Esophagus (tissue), 2 donors: ENCODE measurements at regions not wholly inside any gene's neighbourhood (a gene's known extent, or its start where the extent isn't known, plus 50 kb on each side); places are given as distances from the start of the nearest gene placed in this dataset.
"Not testable (repeated sequence)": the region's sequence is repeated elsewhere in the genome, so short reads cannot be mapped to it uniquely, and the experiment has no call there.

ENCODE experiments used
- H3K27ac ChIP-seq, 2 donors: one replicate each; pipeline ENCODE4 v1.5.1; 2013; ENCODE audit warnings: low read depth in 2 of 2, mild to moderate bottlenecking in 2 of 2, inconsistent platforms in 1 of 2, low read length in 1 of 2, moderate library complexity in 1 of 2
- H3K27me3 ChIP-seq, 2 donors: one replicate each; pipeline ENCODE4 v1.6.1; 2013; ENCODE audit warnings: low read length in 2 of 2, control low read depth in 1 of 2, mild to moderate bottlenecking in 1 of 2; ENCODE audit not compliant: insufficient read depth in 2 of 2, control insufficient read depth in 1 of 2
- H3K36me3 ChIP-seq, 2 donors: one replicate each; pipeline ENCODE4 v1.6.1; 2013; ENCODE audit warnings: low read length in 1 of 2; ENCODE audit not compliant: control insufficient read depth in 2 of 2, insufficient read depth in 2 of 2
- H3K4me1 ChIP-seq, 2 donors: one replicate each; pipeline ENCODE4 v1.6.1; 2013; ENCODE audit warnings: low read length in 1 of 2; ENCODE audit not compliant: control insufficient read depth in 2 of 2, insufficient read depth in 2 of 2
- H3K4me3 ChIP-seq, 2 donors: one replicate each; pipeline ENCODE4 v1.5.1; 2013; ENCODE audit warnings: low read length in 2 of 2, mild to moderate bottlenecking in 2 of 2, low read depth in 1 of 2, moderate library complexity in 1 of 2
- H3K9me3 ChIP-seq, 2 donors: one replicate each; pipeline ENCODE4 v1.6.1; 2013; ENCODE audit warnings: mild to moderate bottlenecking in 2 of 2, low read depth in 1 of 2, low read length in 1 of 2, moderate library complexity in 1 of 2; ENCODE audit not compliant: control insufficient read depth in 2 of 2, insufficient read depth in 1 of 2
- WGBS, 2 donors: extraction: QIAGEN DNeasy Blood & Tissue Kit; methylation state at CpG; one replicate each; pipeline ENCODE4 v1.1.7; 2013; 5-methylcytosine and 5-hydroxymethylcytosine counted together
- donor health status: healthy with polysubstance abuse.
- donor health status: Bipolar disorder and iron deficiency.

DNA sequence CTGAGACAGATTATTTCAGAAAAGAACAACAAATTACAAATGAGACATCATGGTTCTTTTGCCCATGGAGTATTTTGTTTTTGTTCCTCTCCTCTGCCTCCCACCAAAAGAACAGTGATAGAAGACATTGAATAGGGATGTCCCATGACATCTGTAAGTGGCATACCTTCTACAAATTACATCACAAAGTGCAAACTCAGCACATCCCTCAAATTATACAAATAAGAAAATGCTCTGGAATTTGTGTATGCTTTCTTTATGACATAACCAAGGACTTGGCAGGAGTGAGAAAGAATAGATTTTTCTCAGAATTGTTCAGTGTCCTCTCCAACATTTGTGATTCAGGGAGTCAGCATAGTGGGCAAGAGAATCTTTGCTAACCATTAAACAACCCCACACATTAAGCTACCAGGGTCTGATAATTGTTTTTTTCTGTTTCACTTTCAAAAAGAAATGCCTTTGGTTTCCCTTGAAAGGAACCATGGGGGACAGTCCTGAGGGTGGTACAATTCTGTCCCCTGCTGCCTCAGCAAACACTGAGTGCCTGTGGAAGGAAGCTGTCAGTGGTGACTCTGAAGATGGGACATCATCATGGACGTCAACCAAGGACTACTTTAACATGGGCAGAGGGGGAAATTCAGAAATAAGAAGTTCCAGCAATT is 430.3 kb downstream of the AASDHPPT start:
- H3K4me3 ChIP-seq = no peak overlapping the region
- WGBS, 2 donors = 50 to 67% methylated on average over 1 of the region's 1 CpG
- no peaks in the 10 kb centered on the region for H3K4me1 ChIP-seq
- no peaks in the 10 kb centered on the region for H3K9me3 ChIP-seq
- H3K27ac ChIP-seq = no peak overlapping the region
- H3K27me3 ChIP-seq = no peaks in the 10 kb centered on the region
- H3K36me3 ChIP-seq = no peaks in the 10 kb centered on the region

DNA sequence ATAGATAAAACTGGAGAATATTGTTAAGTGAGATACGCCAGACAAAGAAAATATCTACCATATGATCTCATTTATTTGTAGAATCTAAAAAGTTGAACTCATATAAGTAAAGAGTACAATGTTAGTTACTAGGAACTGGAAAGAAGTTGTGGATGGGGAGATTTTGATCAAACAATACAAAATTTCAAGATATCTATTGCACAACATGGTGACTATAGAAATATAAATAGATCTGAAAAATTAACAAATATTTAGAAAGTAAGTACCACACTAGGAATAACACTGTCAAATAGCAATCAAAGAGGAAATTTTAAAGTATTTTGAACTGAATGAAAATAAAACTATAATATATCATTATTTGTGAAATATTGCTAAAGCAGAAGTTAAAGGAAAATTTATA is 437.2 kb downstream of the AASDHPPT start:
- WGBS, 2 donors = 97 to 100% methylated on average over 1 of the region's 1 CpG
- Histone ChIP-seq H3K9me3 (no peaks in the 10 kb centered on the region), H3K36me3 (no peaks in the 10 kb centered on the region), H3K4me3 (no peak overlapping the region), H3K27ac (no peak overlapping the region), H3K27me3 (no peaks in the 10 kb centered on the region), H3K4me1 (no peaks in the 10 kb centered on the region)

DNA sequence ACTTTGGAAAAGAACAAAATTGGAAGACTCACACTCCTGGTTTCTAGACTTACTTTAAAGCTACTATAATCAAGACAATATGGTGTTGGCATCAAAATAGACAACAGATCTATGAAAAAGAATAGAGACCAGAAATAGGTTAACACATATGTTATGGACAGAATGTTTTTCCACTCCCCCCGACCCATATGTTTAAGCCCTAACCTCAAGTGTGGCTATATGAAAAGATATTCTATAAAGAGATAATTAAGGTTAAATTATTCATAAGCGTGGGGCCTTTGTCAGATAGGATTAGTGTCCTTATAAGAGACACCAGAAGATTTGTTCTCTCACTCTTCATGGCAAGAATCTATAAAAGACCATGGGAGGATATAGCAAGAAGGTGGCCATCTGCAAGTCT is 440.0 kb downstream of the AASDHPPT start:
- H3K36me3 ChIP-seq = no peaks in the 10 kb centered on the region
- H3K27ac ChIP-seq = no peak overlapping the region
- 80 to 83% methylated on average over 2 of the region's 2 CpGs for WGBS, 2 donors
- H3K9me3 ChIP-seq = no peaks in the 10 kb centered on the region
- H3K27me3 ChIP-seq = no peaks in the 10 kb centered on the region
- H3K4me3 ChIP-seq = no peak overlapping the region
- no peaks in the 10 kb centered on the region for H3K4me1 ChIP-seq

DNA sequence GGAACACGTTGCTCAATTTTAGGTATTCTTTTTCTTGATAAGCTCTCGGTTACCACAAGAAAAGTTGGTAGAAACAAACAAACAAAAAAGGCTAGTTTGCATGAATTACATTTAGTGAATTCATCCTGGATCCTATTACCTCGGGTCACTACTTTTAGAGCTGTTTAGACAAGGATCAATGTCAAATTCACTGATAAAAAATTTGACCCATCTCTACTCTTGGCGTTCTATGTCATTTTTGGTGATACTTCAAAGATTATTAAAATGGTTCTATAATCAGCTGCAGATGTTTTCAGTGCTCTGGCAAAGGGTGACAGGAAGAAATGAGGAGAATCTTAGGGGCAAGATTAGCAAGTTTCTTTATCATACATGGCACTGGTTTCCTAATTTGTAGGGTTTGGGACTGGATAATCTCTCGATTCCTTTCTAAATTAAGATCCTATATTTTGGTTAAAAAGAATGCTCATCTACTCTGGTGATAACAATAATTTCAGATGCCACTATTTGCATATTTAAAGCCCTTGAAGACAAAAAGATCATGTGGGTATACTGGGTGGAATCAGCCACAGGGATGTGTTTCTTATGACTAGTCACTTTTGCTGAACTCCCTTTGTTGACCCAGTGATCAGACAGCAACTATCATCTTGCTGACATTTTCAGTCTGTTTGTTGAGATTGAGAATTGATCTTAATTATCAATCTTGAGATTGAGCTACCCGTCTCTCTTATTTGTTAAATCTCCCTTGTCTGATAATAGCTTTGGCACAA is 442.9 kb downstream of the AASDHPPT start:
- no peak overlapping the region for H3K27ac ChIP-seq
- 74 to 75% methylated on average over 6 of the region's 6 CpGs for WGBS, 2 donors
- H3K27me3 ChIP-seq = no peaks in the 10 kb centered on the region
- no peaks in the 10 kb centered on the region for H3K4me1 ChIP-seq
- H3K4me3 ChIP-seq = no peak overlapping the region
- no peaks in the 10 kb centered on the region for H3K9me3 ChIP-seq
- no peaks in the 10 kb centered on the region for H3K36me3 ChIP-seq

DNA sequence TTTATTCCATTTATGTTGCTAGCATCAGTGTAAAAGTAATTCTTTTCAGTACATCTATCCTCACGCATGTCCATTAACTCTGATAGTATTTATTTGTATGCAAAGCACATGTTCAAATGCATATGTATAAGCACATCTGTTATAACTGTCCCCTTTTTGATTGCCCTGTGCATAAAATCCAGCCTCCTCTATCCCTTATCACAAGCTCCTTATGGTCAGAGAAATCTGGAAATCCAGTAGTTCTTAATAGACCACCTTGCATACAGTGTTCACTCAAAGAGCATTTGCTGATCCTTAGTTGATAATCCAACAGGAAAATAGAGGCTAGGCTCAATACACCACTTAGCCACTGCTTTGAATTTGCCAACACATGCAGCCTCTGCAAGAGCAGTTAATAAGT is 443.5 kb downstream of the AASDHPPT start:
- no peak overlapping the region for H3K4me3 ChIP-seq
- H3K4me1 ChIP-seq = no peaks in the 10 kb centered on the region

DNA sequence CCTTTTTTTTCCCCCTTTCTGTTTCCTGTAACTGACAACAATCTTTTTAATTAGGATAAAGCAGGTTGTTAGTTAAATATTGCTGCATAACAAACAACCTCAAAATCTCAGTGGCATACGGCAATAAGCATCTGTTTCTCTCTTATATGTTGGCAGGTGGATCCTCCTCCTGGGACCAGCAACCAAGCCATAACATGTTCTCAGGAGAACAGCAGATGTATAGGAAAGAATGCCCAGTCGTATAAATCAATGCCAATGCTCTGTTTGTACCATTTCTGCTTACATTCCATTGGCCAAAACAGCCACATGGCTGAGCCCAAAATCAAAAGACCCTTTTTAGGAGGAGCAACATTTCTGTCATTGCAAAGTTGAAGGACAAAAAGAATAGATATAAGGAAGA is 445.7 kb downstream of the AASDHPPT start:
- 46 to 64% methylated on average over 2 of the region's 2 CpGs for WGBS, 2 donors
- no peaks in the 10 kb centered on the region for H3K9me3 ChIP-seq
- H3K4me3 ChIP-seq = no peak overlapping the region
- no peaks in the 10 kb centered on the region for H3K36me3 ChIP-seq
- no peaks in the 10 kb centered on the region for H3K4me1 ChIP-seq
- no peak overlapping the region for H3K27ac ChIP-seq
- H3K27me3 ChIP-seq = no peaks in the 10 kb centered on the region

More for the DNA sequence above, 443.5 kb downstream of the AASDHPPT start:
- no peaks in the 10 kb centered on the region for H3K36me3 ChIP-seq
- no peaks in the 10 kb centered on the region for H3K9me3 ChIP-seq
- no peak overlapping the region for H3K27ac ChIP-seq
- H3K27me3 ChIP-seq = no peaks in the 10 kb centered on the region
- WGBS, 2 donors = 90 to 93% methylated on average over 1 of the region's 1 CpG

DNA sequence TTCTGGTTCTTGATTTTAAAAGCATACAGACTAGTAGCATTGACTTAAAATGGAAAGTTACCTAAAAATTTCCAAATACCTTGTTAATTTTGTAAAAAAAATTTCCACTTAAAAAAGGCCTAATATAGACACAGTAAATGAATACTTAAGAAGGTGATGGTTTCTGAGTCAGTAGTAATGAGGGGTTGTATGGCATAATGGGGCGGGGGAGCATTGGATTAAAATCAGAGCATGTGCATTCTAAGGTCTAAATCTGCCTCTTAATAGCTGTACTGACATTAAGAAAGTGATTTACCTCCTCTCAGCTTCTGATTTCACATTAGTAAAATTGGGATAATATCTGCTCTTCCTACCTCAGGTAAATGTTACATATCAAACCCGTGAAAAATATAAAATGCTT is 446.5 kb downstream of the AASDHPPT start:
- Histone ChIP-seq H3K27ac (no peak overlapping the region), H3K9me3 (no peaks in the 10 kb centered on the region), H3K27me3 (no peaks in the 10 kb centered on the region), H3K36me3 (no peaks in the 10 kb centered on the region), H3K4me1 (no peaks in the 10 kb centered on the region), H3K4me3 (no peak overlapping the region)
- 86 to 91% methylated on average over 2 of the region's 2 CpGs for WGBS, 2 donors

DNA sequence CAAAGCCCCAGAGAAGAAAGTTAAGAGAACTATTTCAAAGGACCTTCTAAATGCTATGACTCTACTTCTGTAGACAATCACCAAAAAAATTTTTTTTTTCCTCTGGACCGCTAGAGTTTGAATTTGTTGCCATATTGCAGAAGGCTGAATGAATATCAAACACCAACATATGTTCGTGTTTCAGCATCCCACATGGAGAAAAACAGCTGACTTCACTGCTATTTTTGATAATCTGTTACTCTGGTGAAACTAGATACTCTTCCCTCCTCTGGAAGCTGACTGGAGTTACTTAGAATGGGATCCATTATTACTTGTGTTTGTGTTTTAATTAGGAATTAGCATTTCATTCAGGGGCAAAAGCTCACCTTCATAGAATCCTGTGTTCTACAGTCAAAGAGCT is 447.0 kb downstream of the AASDHPPT start:
- H3K36me3 ChIP-seq = no peaks in the 10 kb centered on the region
- no peak overlapping the region for H3K4me3 ChIP-seq
- no peak overlapping the region for H3K27ac ChIP-seq
- 66 to 72% methylated on average over 2 of the region's 2 CpGs for WGBS, 2 donors
- no peaks in the 10 kb centered on the region for H3K9me3 ChIP-seq
- no peaks in the 10 kb centered on the region for H3K27me3 ChIP-seq
- H3K4me1 ChIP-seq = no peaks in the 10 kb centered on the region

DNA sequence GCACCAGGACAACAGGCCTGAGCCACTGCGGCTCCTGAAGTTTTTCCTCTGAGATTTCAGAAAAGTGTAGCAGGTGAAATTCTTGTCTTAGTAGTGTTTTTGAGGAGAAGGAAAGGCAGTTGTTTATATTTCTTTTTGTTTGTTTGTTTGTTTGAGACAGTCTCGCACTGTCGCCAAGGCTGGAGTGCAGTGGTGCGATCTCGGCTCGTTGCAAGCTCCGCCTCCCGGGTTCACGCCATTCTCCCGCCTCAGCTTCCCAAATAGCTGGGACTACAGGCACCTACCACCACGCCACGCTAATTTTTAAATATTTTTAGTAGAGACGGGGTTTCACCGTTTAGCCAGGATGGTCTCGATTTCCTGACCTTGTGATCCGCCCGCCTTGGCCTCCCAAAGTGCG is 454.2 kb downstream of the AASDHPPT start:
- not testable (repeated sequence) for H3K27me3 ChIP-seq, H3K4me1 ChIP-seq, H3K36me3 ChIP-seq, H3K9me3 ChIP-seq, H3K27ac ChIP-seq, H3K4me3 ChIP-seq
- WGBS, 2 donors = 91% methylated on average over 18 of the region's 18 CpGs

DNA sequence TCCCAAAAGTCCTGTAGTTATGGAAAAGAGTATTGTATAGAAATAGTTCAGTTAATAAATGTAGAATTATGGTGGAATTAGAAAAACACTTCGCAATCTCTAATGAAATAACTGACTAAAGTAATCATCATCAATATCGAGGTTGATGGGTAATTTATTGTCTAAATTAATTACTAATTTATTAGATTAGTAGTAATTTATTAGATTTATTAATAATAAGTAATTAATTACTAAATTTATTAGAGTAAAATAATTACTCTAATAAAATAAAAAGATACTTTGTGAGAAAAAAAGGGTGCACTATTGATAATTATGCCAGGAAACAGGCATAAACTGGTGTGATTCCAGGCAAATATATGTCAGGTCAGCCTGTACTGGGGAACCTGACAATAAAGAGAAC is 455.6 kb downstream of the AASDHPPT start:
- Histone ChIP-seq H3K4me3 (no peak overlapping the region), H3K4me1 (no peaks in the 10 kb centered on the region), H3K9me3 (no peaks in the 10 kb centered on the region), H3K27me3 (no peaks in the 10 kb centered on the region), H3K36me3 (no peaks in the 10 kb centered on the region), H3K27ac (no peak overlapping the region)
- WGBS, 2 donors = 89 to 93% methylated on average over 2 of the region's 2 CpGs
